Upper lobe of left lung (tissue), 6 donors: ENCODE measurements at regions not wholly inside any gene's neighbourhood (a gene's known extent, or its start where the extent isn't known, plus 50 kb on each side); places are given as distances from the start of the nearest gene placed in this dataset.

Experiments used
- ATAC-seq, 2 donors: fragments of 200-7000 bp; cut with Tn5 transposase; one replicate each; pipeline ENCODE4 v1.9.1; 2022; ENCODE audit warnings: mild to moderate bottlenecking in 2 of 2, moderate library complexity in 2 of 2; ENCODE audit not compliant: low FRiP score in 2 of 2
- DNase-seq, 2 donors: peaks; one replicate each; pipeline ENCODE4 v3.0.0-alpha.2; 2019 to 2020
- H3K27ac ChIP-seq, 4 donors: fragments of 200-600 bp; sonication (generic); one replicate each; pipeline ENCODE4 v1.5.1; 2016 to 2019
- H3K27me3 ChIP-seq, 4 donors: fragments of 200-600 bp; sonication (generic); one replicate each; pipeline ENCODE4 v1.5.1; 2017 to 2019
- H3K36me3 ChIP-seq, 4 donors: fragments of 200-600 bp; sonication (generic); one replicate each; pipeline ENCODE4 v1.5.1; 2016 to 2019
- H3K4me1 ChIP-seq, 4 donors: fragments of 200-600 bp; sonication (generic); one replicate each; pipeline ENCODE4 v1.5.1; 2018 to 2019
- H3K4me3 ChIP-seq, 4 donors: fragments of 200-600 bp; sonication (generic); one replicate each; pipeline ENCODE4 v1.5.1; 2017 to 2019; ENCODE audit warnings: mild to moderate bottlenecking in 2 of 4, moderate library complexity in 1 of 4
- H3K9me3 ChIP-seq, 4 donors: fragments of 200-600 bp; sonication (generic); one replicate each; pipeline ENCODE4 v1.5.1; 2018 to 2019
- CTCF ChIP-seq, 6 experiments: fragments of 450-650 bp in 4 of 6; fragments of 200-600 bp in 2 of 6; sonication (generic) in 2 of 6; IDR thresholded peaks; one replicate each; pipeline ENCODE4 v1.5.1; 2016 to 2019; ENCODE audit warnings: antibody characterized with exemption in 6 of 6
- EP300 ChIP-seq, 4 donors: sonication (generic); formaldehyde crosslinking; IDR thresholded peaks; one replicate each; pipeline ENCODE4 v1.5.1; 2017; ENCODE audit warnings: antibody characterized with exemption in 4 of 4, control low read depth in 2 of 4
- POLR2A ChIP-seq, 4 donors: fragments of 450-650 bp; IDR thresholded peaks; one replicate each; pipeline ENCODE4 v1.5.1; 2016 to 2017; ENCODE audit warnings: antibody characterized with exemption in 4 of 4, mild to moderate bottlenecking in 2 of 4
- POLR2AphosphoS5 ChIP-seq, 2 donors: sonication (generic); formaldehyde crosslinking; IDR thresholded peaks; one replicate each; pipeline ENCODE4 v1.5.1; 2017; ENCODE audit warnings: antibody characterized with exemption in 2 of 2
- WGBS, 2 donors: methylation state at CpG; one replicate each; pipeline ENCODE4 v1.1.5; 2017 to 2018; 5-methylcytosine and 5-hydroxymethylcytosine counted together
- donor health status: DM: no; HTN: no; CAD: no; lungs with moderate emphysema.
- donor health status: DM: no; HTN: yes; CAD: no; lungs with severe emphysema.

- H3K27ac ChIP-seq, result no peak overlapping the region
- DNase-seq (no peak), ATAC-seq (no peak)
- no peak overlapping the region for H3K4me3 ChIP-seq
- H3K9me3 ChIP-seq, result no peaks in the 10 kb centered on the region
- H3K27me3 ChIP-seq, result no peaks in the 10 kb centered on the region
- H3K36me3 ChIP-seq, result no peaks in the 10 kb centered on the region
- TF ChIP-seq POLR2A (IDR thresholded peaks at IDR 0.05) (no peak), EP300 (IDR thresholded peaks at IDR 0.05) (no peak), CTCF (IDR thresholded peaks at IDR 0.05) (no peak)
- peaks cover 0 to 12% (median 4%) of the 10 kb centered on the region in 4 donors for H3K4me1 ChIP-seq
- WGBS, 2 donors, result 32 to 47% methylated on average over 3 of the region's 3 CpGs
Observed at GRCh38 chr14:54108481-54109471, 152.2 kb upstream of the BMP4 start.

GRCh38 chr14:54109521-54110120 lies 153.0 kb upstream of the BMP4 start:
- ATAC-seq (no peak), DNase-seq (no peak)
- Histone ChIP-seq H3K27ac (no peak overlapping the region), H3K27me3 (no peaks in the 10 kb centered on the region), H3K4me3 (no peak overlapping the region), H3K4me1 (peaks cover 0 to 12% (median 4%) of the 10 kb centered on the region in 4 donors), H3K9me3 (no peaks in the 10 kb centered on the region), H3K36me3 (no peaks in the 10 kb centered on the region)
- 84 to 96% methylated on average over 2 of the region's 2 CpGs for WGBS, 2 donors
- no peak for TF ChIP-seq POLR2A (IDR thresholded peaks at IDR 0.05)
- no peak for TF ChIP-seq CTCF (IDR thresholded peaks at IDR 0.05)

- ATAC-seq (no peak), DNase-seq (no peak)
- Histone ChIP-seq H3K27ac (no peak overlapping the region), H3K4me1 (no peaks in the 10 kb centered on the region), H3K4me3 (no peak overlapping the region), H3K36me3 (no peaks in the 10 kb centered on the region), H3K9me3 (no peaks in the 10 kb centered on the region), H3K27me3 (no peaks in the 10 kb centered on the region)
- WGBS, 2 donors, result 82 to 93% methylated on average over 1 of the region's 1 CpG
- no peak for TF ChIP-seq EP300 (IDR thresholded peaks at IDR 0.05)
Observed at GRCh38 chr14:54114941-54115340, 158.3 kb upstream of the BMP4 start.

- no peaks in the 10 kb centered on the region for H3K27me3 ChIP-seq
- no peak for ATAC-seq
- no peak for DNase-seq
- no peak overlapping the region for H3K4me3 ChIP-seq
- H3K4me1 ChIP-seq, result no peaks in the 10 kb centered on the region
- no peak for TF ChIP-seq EP300 (IDR thresholded peaks at IDR 0.05)
- TF ChIP-seq CTCF (IDR thresholded peaks at IDR 0.05), result no peak
- no peak for TF ChIP-seq POLR2A (IDR thresholded peaks at IDR 0.05)
- no peak for TF ChIP-seq POLR2AphosphoS5 (IDR thresholded peaks at IDR 0.05)
- 85 to 89% methylated on average over 2 of the region's 2 CpGs for WGBS, 2 donors
- H3K27ac ChIP-seq, result no peak overlapping the region
- H3K36me3 ChIP-seq, result no peaks in the 10 kb centered on the region
- H3K9me3 ChIP-seq, result no peaks in the 10 kb centered on the region
Observed at GRCh38 chr14:54116198-54116885, 159.7 kb upstream of the BMP4 start.

- no peak for DNase-seq
- H3K4me1 ChIP-seq, result no peaks in the 10 kb centered on the region
- WGBS, 2 donors, result 90 to 91% methylated on average over 2 of the region's 2 CpGs
- no peak for ATAC-seq
- H3K27me3 ChIP-seq, result no peaks in the 10 kb centered on the region
- H3K36me3 ChIP-seq, result no peaks in the 10 kb centered on the region
- no peaks in the 10 kb centered on the region for H3K9me3 ChIP-seq
- no peak overlapping the region for H3K4me3 ChIP-seq
- no peak overlapping the region for H3K27ac ChIP-seq
- TF ChIP-seq EP300 (IDR thresholded peaks at IDR 0.05) (no peak), POLR2A (IDR thresholded peaks at IDR 0.05) (no peak), POLR2AphosphoS5 (IDR thresholded peaks at IDR 0.05) (no peak), CTCF (IDR thresholded peaks at IDR 0.05) (no peak)
Observed at GRCh38 chr14:54116972-54117371, 160.3 kb upstream of the BMP4 start.
